SIG-M5 treated with dmso at 0.1 percent for 504 hours (cell line): ENCODE measurements at regions not wholly inside any gene's neighbourhood (a gene's known extent, or its start where the extent isn't known, plus 50 kb on each side); places are given as distances from the start of the nearest gene placed in this dataset.
"Not testable (repeated sequence)": the region's sequence is repeated elsewhere in the genome, so short reads cannot be mapped to it uniquely, and the experiment has no call there.

Source experiments
- DNase-seq: peaks from one replicate; lab custom pipeline; 2025; ENCODE audit not compliant: unreplicated experiment; lab: John Stamatoyannopoulos, UW

- DNase-seq: no peak
Measured at GRCh38 chr5:88092958-88093605, 175.6 kb downstream of the TMEM161B start.

GRCh38 chr5:88092358-88092757 is 176.3 kb downstream of the TMEM161B start:
- DNase-seq: no peak

- no peak for DNase-seq
Measured at GRCh38 chr5:88090506-88090905, 178.1 kb downstream of the TMEM161B start.

GRCh38 chr5:88089719-88090390 is 178.8 kb downstream of the TMEM161B start:
- DNase-seq: no peak

- DNase-seq: no peak
Measured at GRCh38 chr5:88085462-88085861, 183.2 kb downstream of the TMEM161B start.

- DNase-seq: no peak
Measured at GRCh38 chr5:88081877-88082276, 186.8 kb downstream of the TMEM161B start.

GRCh38 chr5:88063813-88064212 is 204.8 kb downstream of the TMEM161B start:
- DNase-seq: no peak

GRCh38 chr5:88060194-88060593 is 208.5 kb downstream of the TMEM161B start:
- DNase-seq: no peak

GRCh38 chr5:88058625-88059024 is 210.0 kb downstream of the TMEM161B start:
- DNase-seq: no peak

- not testable (repeated sequence) for DNase-seq
Measured at GRCh38 chr5:88052468-88052867, 216.2 kb downstream of the TMEM161B start.

- DNase-seq: no peak
Measured at GRCh38 chr5:88051148-88051547, 217.5 kb downstream of the TMEM161B start.

- DNase-seq: no peak
Measured at GRCh38 chr5:88049737-88050136, 218.9 kb downstream of the TMEM161B start.

GRCh38 chr5:88049156-88049555 is 219.5 kb downstream of the TMEM161B start:
- no peak for DNase-seq

- DNase-seq: no peak
Measured at GRCh38 chr5:88045931-88046461, 222.6 kb downstream of the TMEM161B start.

GRCh38 chr5:88045165-88045564 is 223.5 kb downstream of the TMEM161B start:
- DNase-seq: no peak

- no peak for DNase-seq
Measured at GRCh38 chr5:88034520-88034919, 234.1 kb downstream of the TMEM161B start.

- DNase-seq: no peak
Measured at GRCh38 chr5:88033191-88033590, 235.5 kb downstream of the TMEM161B start.

GRCh38 chr5:88029011-88029410 is 239.6 kb downstream of the TMEM161B start:
- DNase-seq: no peak

GRCh38 chr5:88021141-88021540 is 247.5 kb downstream of the TMEM161B start:
- DNase-seq: no peak

GRCh38 chr5:88014984-88015383 is 253.7 kb downstream of the TMEM161B start:
- DNase-seq: not testable (repeated sequence)

GRCh38 chr5:88000877-88001276 is 267.8 kb downstream of the TMEM161B start:
- DNase-seq: no peak

- no peak for DNase-seq
Measured at GRCh38 chr5:87997662-87998061, 271.0 kb downstream of the TMEM161B start.
